Smooth muscle cell (in vitro differentiated cells): ENCODE measurements at regions not wholly inside any gene's neighbourhood (a gene's known extent, or its start where the extent isn't known, plus 50 kb on each side); places are given as distances from the start of the nearest gene placed in this dataset.

Source experiments
- DNase-seq: peaks from one replicate; lab custom pipeline; 2025; ENCODE audit not compliant: unreplicated experiment; lab: John Stamatoyannopoulos, UW
- H2AFZ ChIP-seq: fragments of 200-600 bp; sonication (generic); 2 replicates; pipeline ENCODE4 v1.6.0; 2016; ENCODE audit warnings: antibody characterized with exemption, low read depth, mild to moderate bottlenecking
- H3F3A ChIP-seq: fragments of 200-600 bp; sonication (generic); 2 replicates; pipeline ENCODE4 v1.6.0; 2017; ENCODE audit warnings: antibody characterized with exemption, low read depth
- H3K27ac ChIP-seq: fragments of 200-600 bp; sonication (generic); 2 replicates; pipeline ENCODE4 v1.5.1; 2016; ENCODE audit warnings: low read depth, mild to moderate bottlenecking
- H3K27me3 ChIP-seq: fragments of 200-600 bp; sonication (generic); 2 replicates; pipeline ENCODE4 v1.6.1; 2016; ENCODE audit warnings: low read depth, mild to moderate bottlenecking
- H3K36me3 ChIP-seq: fragments of 200-600 bp; sonication (generic); 2 replicates; pipeline ENCODE4 v1.5.1; 2016; ENCODE audit warnings: low read depth
- H3K4me1 ChIP-seq: fragments of 200-600 bp; sonication (generic); 2 replicates; pipeline ENCODE4 v1.5.1; 2016; ENCODE audit warnings: low read depth
- H3K4me2 ChIP-seq: fragments of 200-600 bp; sonication (generic); 2 replicates; pipeline ENCODE4 v1.6.0; 2016; ENCODE audit warnings: mild to moderate bottlenecking
- H3K4me3 ChIP-seq: fragments of 200-600 bp; sonication (generic); 2 replicates; pipeline ENCODE4 v1.5.1; 2016; ENCODE audit warnings: mild to moderate bottlenecking
- H3K79me2 ChIP-seq: fragments of 200-600 bp; sonication (generic); 2 replicates; pipeline ENCODE4 v1.6.0; 2016; ENCODE audit warnings: low read depth, mild to moderate bottlenecking
- H3K9ac ChIP-seq: fragments of 200-600 bp; sonication (generic); 2 replicates; pipeline ENCODE4 v1.6.0; 2016; ENCODE audit warnings: low read depth
- H3K9me3 ChIP-seq: fragments of 200-600 bp; sonication (generic); replicated peaks from 2 replicates; pipeline ENCODE4 v1.5.1; 2016; ENCODE audit warnings: low read depth
- H4K20me1 ChIP-seq: fragments of 200-600 bp; sonication (generic); 2 replicates; pipeline ENCODE4 v1.6.0; 2016; ENCODE audit warnings: low read depth
- CTCF ChIP-seq: fragments of 200-600 bp; sonication (generic); IDR thresholded peaks from 2 replicates; pipeline ENCODE4 v1.5.1; 2017; ENCODE audit warnings: borderline replicate concordance, mild to moderate bottlenecking, antibody characterized with exemption; ENCODE audit not compliant: insufficient read depth, poor library complexity, severe bottlenecking
- WGBS: methylation state at CpG from one replicate; pipeline ENCODE4 v1.1.7; 2016; ENCODE audit warnings: low lambda C conversion rate; 5-methylcytosine and 5-hydroxymethylcytosine counted together

- Histone ChIP-seq H3K27me3 (no peaks in the 10 kb centered on the region), H2AFZ (no peak overlapping the region), H4K20me1 (no peaks in the 10 kb centered on the region), H3K4me1 (peaks cover 4% of the 10 kb centered on the region), H3K4me2 (peak overlapping the region; percentile 15), H3K4me3 (no peak overlapping the region), H3K27ac (no peak overlapping the region), H3K9ac (no peak overlapping the region), H3K79me2 (no peaks in the 10 kb centered on the region), H3K36me3 (no peaks in the 10 kb centered on the region), H3K9me3 (no peaks in the 10 kb centered on the region), H3F3A (no peaks in the 10 kb centered on the region)
- TF ChIP-seq CTCF, result no peak
- no peak for DNase-seq
- WGBS, result 81% methylated on average over 9 of the region's 9 CpGs
These were observed 121.3 kb upstream of the PHACTR1 start for GRCh38 chr6:12595161-12595811.

GRCh38 chr6:12596731-12597130 lies 119.8 kb upstream of the PHACTR1 start:
- no peak for TF ChIP-seq CTCF
- no peak overlapping the region for H3K9ac ChIP-seq

GRCh38 chr6:12598919-12599318 lies 117.6 kb upstream of the PHACTR1 start:
- no peak overlapping the region for H3K9ac ChIP-seq
- H4K20me1 ChIP-seq, result no peaks in the 10 kb centered on the region
- no peaks in the 10 kb centered on the region for H3K27me3 ChIP-seq
- no peak overlapping the region for H2AFZ ChIP-seq
- no peak overlapping the region for H3K4me3 ChIP-seq
- no peaks in the 10 kb centered on the region for H3K36me3 ChIP-seq
- no peaks in the 10 kb centered on the region for H3F3A ChIP-seq
- no peak overlapping the region for H3K4me2 ChIP-seq
- H3K79me2 ChIP-seq, result no peaks in the 10 kb centered on the region
- H3K27ac ChIP-seq, result no peak overlapping the region
- peaks cover 12% of the 10 kb centered on the region for H3K4me1 ChIP-seq
- TF ChIP-seq CTCF, result no peak
- H3K9me3 ChIP-seq, result no peaks in the 10 kb centered on the region
- no peak for DNase-seq
- WGBS, result 62% methylated on average over 2 of the region's 2 CpGs

More at GRCh38 chr6:12596731-12597130, 119.8 kb upstream of the PHACTR1 start:
- DNase-seq, result no peak
- H3K79me2 ChIP-seq, result no peaks in the 10 kb centered on the region
- H4K20me1 ChIP-seq, result no peaks in the 10 kb centered on the region
- no peak overlapping the region for H3K4me3 ChIP-seq
- no peaks in the 10 kb centered on the region for H3K9me3 ChIP-seq
- H2AFZ ChIP-seq, result no peak overlapping the region
- no peaks in the 10 kb centered on the region for H3K27me3 ChIP-seq
- 85% methylated on average over 2 of the region's 2 CpGs for WGBS
- no peaks in the 10 kb centered on the region for H3F3A ChIP-seq
- no peaks in the 10 kb centered on the region for H3K36me3 ChIP-seq
- no peak overlapping the region for H3K27ac ChIP-seq
- no peak overlapping the region for H3K4me2 ChIP-seq
- peaks cover 4% of the 10 kb centered on the region for H3K4me1 ChIP-seq

GRCh38 chr6:12601881-12602280 lies 114.7 kb upstream of the PHACTR1 start:
- Histone ChIP-seq H2AFZ (no peak overlapping the region), H3K9ac (no peak overlapping the region), H3K27me3 (no peaks in the 10 kb centered on the region), H3K79me2 (no peaks in the 10 kb centered on the region), H3K4me3 (no peak overlapping the region), H4K20me1 (no peaks in the 10 kb centered on the region), H3K4me2 (no peak overlapping the region), H3K27ac (no peak overlapping the region), H3F3A (no peaks in the 10 kb centered on the region), H3K4me1 (peaks cover 8% of the 10 kb centered on the region), H3K9me3 (no peaks in the 10 kb centered on the region), H3K36me3 (no peaks in the 10 kb centered on the region)
- no peak for DNase-seq
- WGBS, result 88% methylated on average over 3 of the region's 3 CpGs
- TF ChIP-seq CTCF, result no peak
